Suprapubic skin (tissue), 4 donors: ENCODE measurements at regions not wholly inside any gene's neighbourhood (a gene's known extent, or its start where the extent isn't known, plus 50 kb on each side); places are given as distances from the start of the nearest gene placed in this dataset.

ENCODE experiments used
- CTCF ChIP-seq, 2 donors: fragments of 200-600 bp in 1 of 2; fragments of 450-650 bp in 1 of 2; sonication (generic) in 1 of 2; IDR thresholded peaks; one replicate each; pipeline ENCODE4 v1.5.1; 2016 to 2019; ENCODE audit warnings: antibody characterized with exemption in 2 of 2, mild to moderate bottlenecking in 1 of 2, moderate library complexity in 1 of 2
- EP300 ChIP-seq: sonication (generic); formaldehyde crosslinking; IDR thresholded peaks from one replicate; pipeline ENCODE4 v1.6.1; 2017; ENCODE audit warnings: antibody characterized with exemption
- POLR2A ChIP-seq, 2 donors: fragments of 450-650 bp; IDR thresholded peaks; one replicate each; pipeline ENCODE4 v1.6.1; 2017; ENCODE audit warnings: antibody characterized with exemption in 2 of 2, mild to moderate bottlenecking in 2 of 2, moderate library complexity in 2 of 2
- POLR2AphosphoS5 ChIP-seq, 3 donors: sonication (generic); formaldehyde crosslinking; IDR thresholded peaks; one replicate each; pipeline ENCODE4 v1.6.1; 2017; ENCODE audit warnings: antibody characterized with exemption in 3 of 3

GRCh38 chr6:56771929-56772607, 129.4 kb upstream of the DST start:
- TF ChIP-seq CTCF (IDR thresholded peaks at IDR 0.05) (no peak), POLR2AphosphoS5 (IDR thresholded peaks at IDR 0.05) (no peak), POLR2A (IDR thresholded peaks at IDR 0.05) (no peak), EP300 (no peak)
